NCI-H187 (cell line): ENCODE measurements at regions not wholly inside any gene's neighbourhood (a gene's known extent, or its start where the extent isn't known, plus 50 kb on each side); places are given as distances from the start of the nearest gene placed in this dataset.
"Not testable (repeated sequence)": the region's sequence is repeated elsewhere in the genome, so short reads cannot be mapped to it uniquely, and the experiment has no call there.

Source experiments
- DNase-seq, 2 experiments: peaks; one replicate each; lab custom pipeline; 2025; lab: John Stamatoyannopoulos, UW

GRCh38 chr14:105600939-105601359 lies 74.6 kb downstream of the TMEM121 start:
- DNase-seq: no peak

DNA sequence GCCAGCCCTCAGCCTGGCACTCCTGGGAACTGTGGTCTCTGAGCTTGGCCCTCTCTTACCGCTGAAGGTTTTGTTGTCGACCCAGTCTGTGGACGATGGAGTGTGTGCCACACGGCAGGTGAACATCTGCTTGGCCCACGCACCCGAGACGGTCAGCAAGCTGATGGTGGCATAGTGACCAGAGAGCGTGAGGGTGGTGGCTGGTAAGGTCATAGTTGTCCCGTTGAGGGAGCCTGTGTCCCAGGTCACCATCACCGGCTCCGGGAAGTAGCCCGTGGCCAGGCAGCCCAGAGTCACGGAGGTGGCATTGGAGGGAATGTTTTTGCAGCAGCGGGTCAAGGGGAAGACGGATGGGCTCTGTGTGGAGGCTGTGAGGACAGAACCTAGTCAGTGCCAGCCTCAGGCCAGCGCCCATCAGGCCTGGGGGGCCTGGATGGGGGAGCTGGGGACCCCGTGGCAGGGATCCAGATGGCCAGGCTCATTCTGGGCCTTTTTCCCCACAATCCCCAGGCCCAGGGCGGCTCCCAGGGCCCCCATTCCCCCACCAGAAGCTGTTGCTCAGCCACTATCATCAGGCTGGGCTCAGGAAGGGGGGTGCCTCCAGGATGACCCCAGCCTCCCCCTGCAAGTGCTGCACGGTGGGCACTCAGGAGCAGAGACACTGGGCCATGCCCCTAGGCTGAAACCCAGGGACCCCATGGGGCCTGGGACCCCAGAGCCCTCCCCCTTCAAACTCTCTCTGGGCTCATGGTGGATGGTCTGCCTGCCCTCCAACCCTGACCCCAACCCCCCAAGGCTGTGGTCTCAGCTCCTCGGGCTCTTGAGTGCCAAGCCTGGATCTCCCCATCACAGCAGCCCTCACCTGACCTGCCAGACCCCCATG lies 75.2 kb downstream of the TMEM121 start:
- DNase-seq: no peak

DNA sequence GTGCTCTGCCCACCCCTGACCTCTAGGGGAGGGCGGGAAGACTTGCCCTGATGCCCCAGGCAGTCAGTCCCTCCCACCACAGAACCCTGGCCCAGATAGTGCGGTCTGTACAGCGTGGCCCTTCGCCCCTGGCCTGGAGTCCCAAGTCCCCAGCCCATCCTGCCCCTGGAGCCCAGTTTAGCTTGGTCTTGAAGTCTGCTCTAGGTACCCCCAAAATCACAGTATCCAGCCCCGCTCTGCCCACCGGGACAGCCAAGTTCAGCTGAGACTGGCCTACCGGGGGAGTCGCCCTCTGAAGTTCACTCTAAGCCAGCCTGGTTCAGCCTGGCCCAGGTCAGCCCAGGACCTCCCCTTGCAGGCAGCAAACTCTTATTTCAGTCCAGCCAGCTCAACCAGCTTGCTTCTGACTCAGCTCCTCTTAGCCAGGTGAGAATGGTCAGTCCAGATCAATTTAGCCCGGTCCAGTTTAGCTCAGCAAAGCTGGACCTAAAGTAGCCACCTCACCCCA lies 75.9 kb downstream of the TMEM121 start:
- DNase-seq: no peak

GRCh38 chr14:105602799-105603793 lies 76.7 kb downstream of the TMEM121 start:
- DNase-seq: no peak

DNA sequence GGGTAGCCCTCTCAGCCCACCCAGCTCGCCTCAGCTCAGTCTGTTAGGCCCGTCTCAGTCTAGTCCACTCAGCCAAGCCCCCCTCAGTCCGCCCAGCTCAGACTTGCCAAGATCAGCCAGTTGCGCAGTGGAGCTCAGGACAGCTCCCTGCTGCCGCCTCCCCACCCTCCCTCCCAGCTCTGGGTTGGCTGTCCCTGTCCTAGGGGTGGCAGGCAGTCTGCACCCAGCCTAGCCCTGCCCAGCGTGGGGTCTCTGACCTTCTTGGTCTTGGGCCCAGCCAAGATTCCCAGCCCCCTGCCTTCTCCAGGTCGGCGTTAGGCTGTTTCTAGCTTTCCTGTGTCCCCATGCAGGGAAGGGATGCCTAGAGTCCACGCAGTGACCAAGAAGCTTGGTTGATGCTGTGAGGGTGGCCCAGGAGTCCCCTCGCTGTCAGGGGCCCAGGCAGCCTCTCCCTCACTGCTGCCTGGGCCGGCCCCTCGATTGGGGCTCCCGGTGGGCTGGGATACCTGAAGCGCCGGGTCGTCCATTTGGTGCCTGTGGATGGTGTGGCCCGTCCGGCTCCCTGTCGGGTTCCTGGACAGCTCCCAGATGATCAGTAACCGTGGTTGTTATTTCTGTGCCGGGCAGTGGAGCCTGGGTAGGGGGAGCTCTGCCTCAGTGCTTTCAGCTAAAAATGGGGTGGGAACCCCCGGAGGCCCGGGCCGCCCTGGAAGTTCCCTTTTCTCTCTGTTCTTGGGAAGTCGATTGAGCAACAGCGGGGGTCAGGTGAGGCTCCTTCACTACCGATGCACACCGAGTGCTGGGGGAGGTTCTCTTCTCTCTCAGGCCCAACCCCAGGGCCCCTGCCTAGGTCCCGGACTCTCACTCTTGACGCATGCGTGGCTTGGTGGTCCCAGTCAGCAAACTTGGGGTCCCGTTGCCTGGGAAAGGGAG lies 78.4 kb downstream of the TMEM121 start:
- DNase-seq: not testable (repeated sequence)

DNA sequence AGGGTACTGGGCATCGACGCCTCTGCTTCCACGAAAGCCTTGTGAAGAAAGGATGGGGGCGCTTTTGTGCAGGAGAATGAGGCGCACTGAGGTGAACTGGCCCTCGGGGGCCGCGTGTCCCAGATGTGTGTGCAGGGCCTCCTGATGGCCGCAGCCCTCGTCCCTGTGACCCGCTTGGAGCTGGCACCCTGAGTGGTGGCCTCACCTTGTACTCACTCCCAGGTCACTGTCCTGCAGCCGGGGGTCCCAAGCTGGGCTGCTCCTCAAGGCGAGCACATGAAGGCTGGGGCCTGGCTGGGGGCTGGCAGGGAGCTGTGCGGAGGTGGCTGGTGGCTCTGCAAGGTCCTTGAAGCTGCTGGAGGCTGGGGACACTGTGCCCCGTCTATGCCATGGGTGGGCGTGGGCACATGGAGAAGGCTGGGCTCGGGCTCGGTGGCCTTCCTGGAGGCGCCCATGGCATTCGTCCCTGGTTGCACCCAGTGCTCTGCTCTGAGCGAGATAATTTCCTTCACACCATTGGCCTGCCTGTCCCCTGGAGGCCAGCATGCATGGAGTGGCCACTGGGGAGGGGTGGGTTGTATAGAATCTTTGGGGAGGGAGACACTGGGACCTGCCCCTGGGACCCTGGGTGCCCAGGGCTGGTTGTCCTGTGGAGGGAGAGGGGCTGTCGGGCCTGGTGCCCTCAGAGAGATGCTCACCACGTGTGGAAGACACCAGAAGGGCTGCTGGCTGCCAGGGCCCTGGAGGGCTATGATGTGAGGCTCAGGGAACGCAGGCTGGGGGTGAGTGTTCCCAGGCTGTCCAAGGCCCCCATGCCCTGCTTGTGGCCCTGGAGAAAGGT lies 79.3 kb downstream of the TMEM121 start:
- no peak for DNase-seq

DNA sequence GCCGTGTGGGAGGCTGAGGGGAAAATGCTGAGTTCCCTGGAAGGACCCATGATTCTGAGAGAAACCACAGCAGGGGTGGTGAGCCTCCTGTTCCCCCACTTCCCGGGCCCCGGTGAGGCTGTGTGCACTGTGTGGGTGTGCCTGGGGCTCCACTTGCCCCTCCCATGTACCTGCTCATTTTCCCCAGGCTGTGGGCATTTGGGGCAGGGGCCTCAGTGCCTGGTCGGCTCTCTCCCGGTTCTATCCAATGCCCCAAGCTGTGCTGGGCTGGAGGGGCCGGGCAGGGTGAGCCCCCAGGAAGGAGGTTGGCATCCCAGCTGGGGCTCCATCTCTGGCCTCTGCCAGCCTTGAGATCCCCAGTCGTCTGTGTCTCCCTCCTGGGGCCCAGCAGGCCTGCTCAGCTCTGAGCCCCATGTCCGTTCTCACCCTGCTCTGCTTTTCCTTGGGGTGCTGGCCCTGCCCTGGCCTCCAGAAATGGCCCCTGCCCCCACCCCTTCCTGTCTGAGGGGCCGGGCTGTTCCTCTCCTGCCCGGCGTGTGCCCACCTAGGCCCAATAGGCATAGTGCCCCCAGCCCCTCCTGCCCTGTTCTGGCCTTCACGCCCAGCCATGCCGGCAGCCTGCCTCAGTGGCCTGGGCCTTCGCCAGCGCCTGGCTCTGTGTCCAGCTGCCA lies 80.1 kb downstream of the TMEM121 start:
- DNase-seq: not testable (repeated sequence)

DNA sequence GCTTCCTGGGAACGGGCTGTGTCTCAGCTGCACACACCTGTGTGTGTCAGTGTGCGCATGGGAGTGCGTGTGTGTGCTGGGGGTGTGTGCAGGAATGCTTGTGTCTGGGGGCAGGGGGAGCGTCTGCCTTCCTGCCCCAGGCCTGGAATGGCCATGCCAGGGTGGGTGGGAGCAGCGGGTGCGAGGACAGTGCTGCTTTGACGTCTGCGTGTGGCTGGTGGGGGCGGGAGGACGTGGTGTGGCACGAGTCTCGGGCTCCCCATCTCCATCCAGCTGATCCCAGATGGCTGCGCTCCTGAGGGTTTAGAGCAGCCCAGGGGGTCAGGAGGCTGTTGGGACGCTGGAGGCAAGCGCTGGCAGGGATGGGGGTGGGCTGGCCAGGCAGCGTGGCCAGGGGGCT lies 80.6 kb downstream of the TMEM121 start:
- not testable (repeated sequence) for DNase-seq

GRCh38 chr14:105614987-105615386 lies 88.6 kb downstream of the TMEM121 start:
- not testable (repeated sequence) for DNase-seq

DNA sequence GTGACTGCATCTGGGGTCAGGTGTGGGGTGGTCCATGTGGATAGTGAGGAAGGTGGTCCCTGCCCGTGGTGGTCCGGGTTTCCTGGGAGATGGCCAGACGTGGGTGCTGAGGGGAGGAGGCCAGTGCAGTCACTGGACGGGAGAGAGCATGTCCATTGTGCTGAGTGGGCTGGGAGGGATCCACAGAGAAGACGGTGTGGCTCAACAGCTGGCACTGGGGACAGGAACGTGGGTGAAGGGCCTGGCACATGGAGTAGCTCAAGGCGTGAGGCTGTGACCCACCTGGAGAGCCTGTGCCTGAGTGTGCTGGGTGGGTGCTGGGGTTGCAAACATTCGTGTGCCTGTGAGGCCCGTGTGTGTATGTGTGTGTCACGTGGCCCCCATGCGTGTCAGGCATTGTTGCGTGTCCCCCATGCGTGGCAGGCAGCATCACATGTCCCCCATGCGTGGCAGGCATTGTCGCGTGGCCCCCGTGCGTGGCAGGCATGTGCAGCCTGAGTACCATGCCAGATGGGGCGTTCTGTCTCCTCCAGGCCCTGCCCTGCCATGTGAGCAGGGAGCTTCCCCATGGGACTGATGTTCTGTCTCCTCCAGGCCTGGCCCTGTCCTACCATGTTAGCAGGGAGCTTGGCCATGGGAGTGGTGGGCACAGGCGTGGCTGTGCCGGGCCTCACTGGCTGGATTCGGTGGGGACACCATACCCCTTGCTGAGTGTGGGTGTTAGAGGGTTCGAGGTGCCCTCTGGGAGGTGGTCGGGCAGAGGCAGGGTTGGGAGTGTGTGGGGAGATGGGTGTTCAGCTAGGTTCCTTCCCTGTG lies 89.8 kb downstream of the TMEM121 start:
- not testable (repeated sequence) for DNase-seq

DNA sequence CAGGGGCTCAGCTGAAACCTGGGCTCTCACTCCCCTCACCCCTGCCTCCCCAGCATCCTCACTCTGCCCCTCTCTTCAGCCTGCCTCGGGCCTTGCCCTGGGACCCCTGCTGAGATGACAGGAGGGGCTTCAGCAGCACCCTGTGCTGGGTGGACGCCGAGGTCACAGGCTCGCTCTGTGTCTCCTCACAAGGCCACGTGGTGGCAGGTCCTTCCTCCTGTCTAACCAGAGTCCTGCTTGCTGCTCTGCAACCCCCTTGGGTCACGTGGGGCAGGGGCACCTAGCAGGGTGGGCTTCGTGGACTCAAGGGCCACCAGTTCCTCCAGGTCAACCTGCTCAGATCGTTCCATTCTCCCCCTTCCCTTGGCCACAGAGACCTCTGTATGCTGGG lies 90.4 kb downstream of the TMEM121 start:
- DNase-seq: no peak

DNA sequence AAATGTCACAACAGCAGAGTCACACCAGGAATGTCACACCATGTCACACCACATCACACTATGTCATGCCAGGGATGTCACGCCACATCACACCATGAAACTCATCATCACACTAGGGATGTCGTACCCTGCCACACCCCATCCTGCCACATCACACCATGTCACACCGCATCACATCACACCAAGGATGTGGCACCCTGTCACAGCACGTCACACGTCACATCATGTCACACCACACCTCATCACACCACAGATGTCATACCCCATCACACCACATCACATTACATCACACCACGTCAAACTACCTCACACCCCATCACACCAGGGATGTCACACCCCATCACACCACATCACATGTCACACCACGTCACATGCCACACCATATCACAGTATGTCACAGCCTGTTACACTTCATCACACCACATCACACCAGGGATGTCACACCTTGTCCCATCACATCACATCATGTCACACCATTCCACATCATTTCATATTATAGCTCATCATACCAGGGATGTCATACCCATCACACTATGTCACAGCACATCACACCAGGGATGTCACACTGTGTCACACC lies 90.9 kb downstream of the TMEM121 start:
- no peak for DNase-seq

- not testable (repeated sequence) for DNase-seq
Measured at GRCh38 chr14:105617805-105618204, 91.4 kb downstream of the TMEM121 start.

- DNase-seq: not testable (repeated sequence)
Measured at GRCh38 chr14:105619324-105619723, 92.9 kb downstream of the TMEM121 start.

- not testable (repeated sequence) for DNase-seq
Measured at GRCh38 chr14:105620178-105620864, 93.9 kb downstream of the TMEM121 start.

- not testable (repeated sequence) for DNase-seq
Measured at GRCh38 chr14:105620865-105621471, 94.6 kb downstream of the TMEM121 start.
